A549 (cell line): ENCODE measurements at regions not wholly inside any gene's neighbourhood (a gene's known extent, or its start where the extent isn't known, plus 50 kb on each side); places are given as distances from the start of the nearest gene placed in this dataset.

Experiments
- ATAC-seq, 2 experiments: fragments of 200-7000 bp in 1 of 2; fragments of >200 bp in 1 of 2; cut with Nextera tagmentation in 1 of 2; cut with Tn5 transposase in 1 of 2; 3 replicates each; pipeline versions ENCODE4 v1.8.0 to v1.9.1; 2018 to 2020; ENCODE audit warnings: mild to moderate bottlenecking in 1 of 2, moderate library complexity in 1 of 2
- CTCF ChIA-PET: fragments of 300-600 bp; sonication (Branson Sonifier 250); formaldehyde crosslinking; extraction: SDS; loops from one replicate; lab custom pipeline; 2021; ENCODE audit warnings: antibody characterized with exemption, inconsistent platforms; lab: Yijun Ruan, JAX
- POLR2A ChIA-PET: fragments of 350-600 bp; formaldehyde crosslinking; extraction: SDS; loops from one replicate; lab custom pipeline; 2021; ENCODE audit warnings: antibody characterized with exemption, inconsistent platforms; lab: Yijun Ruan, JAX
- DNase-seq, 2 experiments: peaks; one replicate each; pipeline versions ENCODE4 v3.0.0 to v3.0.0-alpha.2; 2011 to 2016; ENCODE audit warnings: low read depth in 1 of 2, low spot score in 1 of 2
- FAIRE-seq: peaks from 2 replicates; lab custom pipeline; 2011; peaks lifted over from hg19 to GRCh38; lab: Jason Lieb, UNC
- H3K27ac ChIP-seq, 2 experiments: fragments of >200 bp; sonication (Bioruptor Twin); formaldehyde crosslinking; 3 replicates each; pipeline ENCODE4 v1.5.1; 2016 to 2017
- H3K4me1 ChIP-seq: fragments of >200 bp; sonication (Bioruptor Twin); formaldehyde crosslinking; 3 replicates; pipeline ENCODE4 v1.6.1; 2016
- H3K4me2 ChIP-seq: fragments of >200 bp; sonication (Bioruptor Twin); formaldehyde crosslinking; 3 replicates; pipeline ENCODE4 v1.6.1; 2016
- H3K4me3 ChIP-seq: fragments of >200 bp; sonication (Bioruptor Twin); formaldehyde crosslinking; 3 replicates; pipeline ENCODE4 v1.5.1; 2016
- H3K9me3 ChIP-seq: fragments of >200 bp; sonication (Bioruptor Twin); formaldehyde crosslinking; 3 replicates; pipeline ENCODE4 v1.6.1; 2016
- BHLHE40 ChIP-seq: IDR thresholded peaks from 2 replicates; pipeline ENCODE4 v1.6.1; 2012; ENCODE audit warnings: low read depth, low read length, inconsistent platforms
- EHMT2 ChIP-seq: fragments of 200-600 bp; sonication (generic); IDR thresholded peaks from 2 replicates; pipeline ENCODE4 v1.6.1; 2016; ENCODE audit warnings: antibody characterized with exemption, low read depth, mild to moderate bottlenecking, moderate library complexity
- ELK1 ChIP-seq: fragments of 150-350 bp; IDR thresholded peaks from 2 replicates; pipeline ENCODE4 v1.6.1; 2014; ENCODE audit warnings: low read depth, mild to moderate bottlenecking, low read length
- ESRRA ChIP-seq: fragments of 150-350 bp; IDR thresholded peaks from 2 replicates; pipeline ENCODE4 v1.6.1; 2014; ENCODE audit warnings: mild to moderate bottlenecking, low read length, borderline replicate concordance
- FOSB ChIP-seq: fragments of 250-450 bp; sonication (Bioruptor Pico); IDR thresholded peaks from 2 replicates; pipeline ENCODE4 v1.5.0; 2020; ENCODE audit warnings: mild to moderate bottlenecking, moderate library complexity
- FOSL2 ChIP-seq, 2 experiments: fragments of 450-650 bp in 1 of 2; fragments of >200 bp in 1 of 2; sonication (Bioruptor Twin) in 1 of 2; formaldehyde crosslinking; IDR thresholded peaks; 2 replicates each; pipeline versions ENCODE4 v1.5.0 to v1.6.1; 2016 to 2020; ENCODE audit warnings: mild to moderate bottlenecking in 1 of 2, moderate library complexity in 1 of 2
- HOXA7 ChIP-seq: fragments of 250-450 bp; sonication (Bioruptor Pico); IDR thresholded peaks from 2 replicates; pipeline ENCODE4 v1.5.0; 2020; ENCODE audit warnings: mild to moderate bottlenecking, moderate library complexity
- JUN ChIP-seq, 2 experiments: fragments of >200 bp; sonication (Bioruptor Twin); formaldehyde crosslinking; IDR thresholded peaks; 2 replicates in 1 of 2; 3 replicates in 1 of 2; pipeline ENCODE4 v1.6.1; 2016 to 2017
- JUNB ChIP-seq: fragments of >200 bp; sonication (Bioruptor Twin); formaldehyde crosslinking; IDR thresholded peaks from 2 replicates; pipeline ENCODE4 v1.6.1; 2016
- KDM5A ChIP-seq: fragments of 200-600 bp; sonication (generic); IDR thresholded peaks from 2 replicates; pipeline ENCODE4 v1.6.1; 2016; ENCODE audit warnings: antibody characterized with exemption, mild to moderate bottlenecking
- MAFK ChIP-seq: fragments of 450-650 bp; IDR thresholded peaks from 2 replicates; pipeline ENCODE4 v1.6.1; 2014; ENCODE audit not compliant: partially characterized antibody
- MAZ ChIP-seq: fragments of 150-350 bp; IDR thresholded peaks from 2 replicates; pipeline ENCODE4 v1.6.1; 2014; ENCODE audit warnings: antibody characterized with exemption, low read depth, low read length, borderline replicate concordance
- NPAS2 ChIP-seq: fragments of 250-450 bp; sonication (Bioruptor Pico); IDR thresholded peaks from 2 replicates; pipeline ENCODE4 v1.8.0; 2022; ENCODE audit warnings: mild to moderate bottlenecking, moderate library complexity, borderline replicate concordance
- POLR2AphosphoS2 ChIP-seq: conservative IDR thresholded peaks from 2 replicates; pipeline ENCODE4 v1.6.1; 2012; ENCODE audit warnings: low read length, improper control_type of control experiment, inconsistent platforms
- RARB ChIP-seq: fragments of 250-450 bp; sonication (Bioruptor Pico); IDR thresholded peaks from 2 replicates; pipeline ENCODE4 v1.8.0; 2021; ENCODE audit warnings: mild to moderate bottlenecking, moderate library complexity
- REST ChIP-seq: fragments of 200-600 bp; sonication (generic); IDR thresholded peaks from 2 replicates; pipeline ENCODE4 v1.6.1; 2016; ENCODE audit warnings: antibody characterized with exemption, mild to moderate bottlenecking, moderate library complexity
- SREBF2 ChIP-seq: fragments of 450-650 bp; IDR thresholded peaks from 2 replicates; pipeline ENCODE4 v1.6.1; 2014; ENCODE audit warnings: mild to moderate bottlenecking, moderate library complexity
- TFCP2L1 ChIP-seq: fragments of 250-450 bp; sonication (Bioruptor Pico); IDR thresholded peaks from 2 replicates; pipeline ENCODE4 v1.5.0; 2021; ENCODE audit warnings: mild to moderate bottlenecking
- ZSCAN20 ChIP-seq: fragments of 250-450 bp; sonication (Bioruptor Pico); IDR thresholded peaks from 2 replicates; pipeline ENCODE4 v1.8.0; 2022; ENCODE audit warnings: mild to moderate bottlenecking, moderate library complexity
- WGBS: methylation state at CpG from one replicate; pipeline ENCODE4 v1.1.6; 2017; ENCODE audit errors: missing lambda C conversion rate; 5-methylcytosine and 5-hydroxymethylcytosine counted together
- TF ChIP-seq, protein P1 (sequence below): IDR thresholded peaks from 2 replicates; pipeline ENCODE4 v1.6.1; 2012
- TF ChIP-seq, protein P2 (sequence below): fragments of 450-650 bp; IDR thresholded peaks from 2 replicates; pipeline ENCODE4 v1.6.1; 2014; ENCODE audit warnings: antibody characterized with exemption

GRCh38 chr17:36686123-36686669, 84.8 kb downstream of the MRM1 start:
- no peak for DNase-seq
- Histone ChIP-seq H3K9me3 (no peaks in the 10 kb centered on the region), H3K4me3 (no peak overlapping the region)
- CTCF ChIA-PET, result interaction anchor here (0.6 to 1.6 kb wide), 2 partner anchors 361 to 495 kb away, joined by 4 to 8 read pairs; no protein-coding TSS in a partner anchor
- no peak for FAIRE-seq
- TF ChIP-seq FOSB (CRISPR knock-in tag), result no peak
- TF ChIP-seq POLR2AphosphoS2, result no peak
- TF ChIP-seq MAZ, result no peak
- no peak for TF ChIP-seq KDM5A
- no peak for TF ChIP-seq ESRRA
- TF ChIP-seq, all 56 proteins: peak for 0
- peak in 1 of 2 experiments; percentile 15; a peak in 1 of 6 replicates for ATAC-seq
- 47% methylated on average over 15 of the region's 15 CpGs for WGBS
- no peak overlapping the region for H3K27ac ChIP-seq
- POLR2A ChIA-PET, result no interaction called here
- no peak overlapping the region for H3K4me2 ChIP-seq
- no peaks in the 10 kb centered on the region for H3K4me1 ChIP-seq

- no peak for FAIRE-seq
- no peak for ATAC-seq
- no peak overlapping the region for H3K27ac ChIP-seq
- CTCF ChIA-PET, result interaction anchor here (0.6 to 1.1 kb wide), 6 partner anchors 18 to 360 kb away, joined by 3 to 5 read pairs (median 4); no protein-coding TSS in a partner anchor
- no peak for DNase-seq
- no peak overlapping the region for H3K4me3 ChIP-seq
- TF ChIP-seq TFCP2L1 (no peak), ELK1 (no peak), HOXA7 (no peak), RARB (no peak)
- TF ChIP-seq, protein P1, sequence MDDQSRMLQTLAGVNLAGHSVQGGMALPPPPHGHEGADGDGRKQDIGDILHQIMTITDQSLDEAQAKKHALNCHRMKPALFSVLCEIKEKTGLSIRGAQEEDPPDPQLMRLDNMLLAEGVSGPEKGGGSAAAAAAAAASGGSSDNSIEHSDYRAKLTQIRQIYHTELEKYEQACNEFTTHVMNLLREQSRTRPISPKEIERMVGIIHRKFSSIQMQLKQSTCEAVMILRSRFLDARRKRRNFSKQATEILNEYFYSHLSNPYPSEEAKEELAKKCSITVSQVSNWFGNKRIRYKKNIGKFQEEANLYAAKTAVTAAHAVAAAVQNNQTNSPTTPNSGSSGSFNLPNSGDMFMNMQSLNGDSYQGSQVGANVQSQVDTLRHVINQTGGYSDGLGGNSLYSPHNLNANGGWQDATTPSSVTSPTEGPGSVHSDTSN, result no peak
- TF ChIP-seq, protein P2, sequence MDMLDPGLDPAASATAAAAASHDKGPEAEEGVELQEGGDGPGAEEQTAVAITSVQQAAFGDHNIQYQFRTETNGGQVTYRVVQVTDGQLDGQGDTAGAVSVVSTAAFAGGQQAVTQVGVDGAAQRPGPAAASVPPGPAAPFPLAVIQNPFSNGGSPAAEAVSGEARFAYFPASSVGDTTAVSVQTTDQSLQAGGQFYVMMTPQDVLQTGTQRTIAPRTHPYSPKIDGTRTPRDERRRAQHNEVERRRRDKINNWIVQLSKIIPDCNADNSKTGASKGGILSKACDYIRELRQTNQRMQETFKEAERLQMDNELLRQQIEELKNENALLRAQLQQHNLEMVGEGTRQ, result no peak
- TF ChIP-seq, all 56 proteins: peak for 0
- Histone ChIP-seq H3K4me1 (no peaks in the 10 kb centered on the region), H3K9me3 (no peaks in the 10 kb centered on the region), H3K4me2 (no peak overlapping the region)
- WGBS, result 23% methylated on average over 5 of the region's 5 CpGs
- POLR2A ChIA-PET, result no interaction called here
Observed at GRCh38 chr17:36687736-36688135, 86.4 kb downstream of the MRM1 start.

GRCh38 chr17:36689089-36689667, 87.8 kb downstream of the MRM1 start:
- Histone ChIP-seq H3K4me1 (no peaks in the 10 kb centered on the region), H3K9me3 (no peaks in the 10 kb centered on the region), H3K4me3 (no peak overlapping the region), H3K4me2 (no peak overlapping the region), H3K27ac (no peak overlapping the region)
- no peak for DNase-seq
- CTCF ChIA-PET, result no interaction called here
- ATAC-seq, result no peak
- no peak for FAIRE-seq
- POLR2A ChIA-PET, result no interaction called here
- 45% methylated on average over 15 of the region's 15 CpGs for WGBS
- no peak for TF ChIP-seq JUNB
- no peak for TF ChIP-seq EHMT2
- no peak for TF ChIP-seq JUN (IDR thresholded peaks at IDR 0.05)
- TF ChIP-seq NPAS2, result no peak
- no peak for TF ChIP-seq SREBF2
- no peak for TF ChIP-seq ZSCAN20 (CRISPR knock-in tag)
- TF ChIP-seq FOSL2 (IDR thresholded peaks at IDR 0.05), result no peak
- TF ChIP-seq FOSL2 (CRISPR knock-in tag; IDR thresholded peaks at IDR 0.05), result no peak
- no peak for TF ChIP-seq BHLHE40
- TF ChIP-seq MAFK, result no peak
- no peak for TF ChIP-seq REST
- TF ChIP-seq ESRRA, result no peak
